NCI-H748 treated with DMSO at 0.1 percent for 48 hours (cell line): ENCODE measurements at regions not wholly inside any gene's neighbourhood (a gene's known extent, or its start where the extent isn't known, plus 50 kb on each side); places are given as distances from the start of the nearest gene placed in this dataset.
"Not testable (repeated sequence)": the region's sequence is repeated elsewhere in the genome, so short reads cannot be mapped to it uniquely, and the experiment has no call there.

Source experiments
- DNase-seq: peaks from one replicate; lab custom pipeline; 2025; lab: John Stamatoyannopoulos, UW

DNA sequence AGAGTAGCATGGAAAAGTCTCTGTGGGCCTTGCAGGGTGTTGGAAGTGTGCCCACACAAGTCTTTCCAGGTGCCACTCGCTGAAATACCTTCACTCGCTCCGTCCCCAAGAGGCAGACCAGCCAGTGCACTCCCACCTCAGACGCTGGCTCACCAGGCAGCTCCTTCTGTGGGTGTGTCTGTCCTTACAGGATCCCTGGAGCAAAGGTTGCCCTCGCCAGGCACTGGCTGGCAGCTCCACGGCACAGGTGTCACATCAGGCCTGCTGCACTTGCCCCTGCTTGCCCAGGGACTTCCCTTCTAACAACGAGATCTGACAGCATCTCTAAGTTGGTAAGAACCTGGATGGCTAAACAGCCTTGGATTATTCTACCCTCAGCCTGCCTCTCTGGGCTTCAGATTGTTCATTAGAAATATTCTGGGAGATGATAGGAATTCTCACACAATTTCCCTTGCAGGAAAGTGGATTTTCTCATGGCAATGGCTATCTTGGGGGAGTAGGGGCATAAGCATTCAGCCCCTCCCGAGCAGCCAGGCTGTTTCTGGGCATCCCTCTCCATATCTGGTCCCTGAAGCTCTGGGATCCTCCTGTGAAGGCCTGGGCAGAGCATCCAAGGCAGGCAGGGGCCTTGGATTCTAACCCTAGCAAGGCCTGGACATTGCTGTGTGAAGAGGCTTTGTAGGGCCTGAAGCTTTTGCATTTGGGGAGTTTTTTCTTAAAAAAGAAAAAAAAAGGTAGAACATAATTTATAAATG, 262.1 kb downstream of the MYCN start:
- no peak for DNase-seq

- DNase-seq: no peak
Measured at GRCh38 chr2:16201848-16202247, 261.5 kb downstream of the MYCN start.

DNA sequence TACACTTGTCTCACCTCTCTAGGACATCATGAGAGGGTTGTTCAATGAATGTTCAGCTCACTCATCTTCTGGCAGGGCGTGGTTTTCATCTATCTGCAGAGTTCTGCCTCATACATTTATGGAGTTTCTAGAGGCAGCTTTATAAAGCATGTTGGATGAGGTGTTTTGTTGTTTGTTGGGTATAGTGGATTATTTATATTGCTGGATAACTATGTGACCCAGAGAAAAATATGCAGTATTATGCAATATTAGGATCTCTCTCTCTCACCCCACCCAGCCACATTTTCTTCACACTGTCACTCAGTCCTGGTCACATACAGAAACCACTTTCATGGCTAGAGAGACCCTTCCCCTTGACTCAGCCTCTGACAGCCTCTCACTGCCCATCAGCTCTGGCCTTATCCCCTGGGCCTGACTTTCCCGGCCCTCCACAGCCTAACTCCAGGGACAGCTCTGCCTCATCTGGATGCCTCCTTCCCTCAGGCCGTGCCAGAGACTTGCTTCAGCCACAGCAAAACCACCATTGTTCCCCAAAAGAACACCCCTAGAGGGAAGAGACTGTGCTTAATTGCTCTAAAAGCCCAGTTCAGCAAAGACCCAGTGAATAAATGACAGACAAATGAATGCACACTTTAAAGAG, 260.3 kb downstream of the MYCN start:
- no peak for DNase-seq

DNA sequence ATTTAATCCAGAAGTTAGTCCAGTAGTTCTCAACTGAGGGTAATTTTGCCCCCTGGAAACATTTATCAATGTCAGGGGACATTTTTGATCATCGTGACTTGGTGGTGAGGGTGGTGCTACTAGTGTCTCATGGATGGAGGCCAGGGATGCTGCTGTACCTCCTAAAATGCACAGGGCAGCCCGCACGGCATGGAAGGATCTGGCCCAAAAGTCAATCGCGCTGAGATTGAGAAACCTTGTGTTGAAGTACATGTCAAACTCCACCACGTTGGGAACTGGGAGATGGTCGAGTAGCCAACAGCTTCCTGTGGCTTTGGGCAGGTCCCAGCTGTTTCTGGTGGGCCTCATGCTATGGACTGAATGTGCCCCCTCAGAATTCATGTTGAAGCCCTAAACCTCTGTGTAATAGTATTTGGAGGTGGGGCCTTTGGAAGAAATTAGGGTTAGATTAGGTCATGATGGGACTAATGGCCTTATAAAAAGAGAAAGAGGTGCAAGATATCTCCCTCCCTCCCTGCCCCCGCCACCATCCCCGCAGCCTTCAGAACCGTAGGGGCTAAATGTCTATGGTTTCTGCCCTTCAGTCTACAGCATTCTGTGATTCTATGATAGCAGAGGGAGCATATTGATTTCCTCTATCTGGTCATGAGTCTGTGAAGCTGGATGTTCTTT, 259.7 kb downstream of the MYCN start:
- DNase-seq: no peak

GRCh38 chr2:16199241-16199640, 258.9 kb downstream of the MYCN start:
- not testable (repeated sequence) for DNase-seq

- DNase-seq: no peak
Measured at GRCh38 chr2:16198166-16198912, 258.0 kb downstream of the MYCN start.

GRCh38 chr2:16197504-16198147, 257.3 kb downstream of the MYCN start:
- DNase-seq: no peak

GRCh38 chr2:16196687-16197503, 256.5 kb downstream of the MYCN start:
- no peak for DNase-seq

- DNase-seq: no peak
Measured at GRCh38 chr2:16195681-16196070, 255.3 kb downstream of the MYCN start.

DNA sequence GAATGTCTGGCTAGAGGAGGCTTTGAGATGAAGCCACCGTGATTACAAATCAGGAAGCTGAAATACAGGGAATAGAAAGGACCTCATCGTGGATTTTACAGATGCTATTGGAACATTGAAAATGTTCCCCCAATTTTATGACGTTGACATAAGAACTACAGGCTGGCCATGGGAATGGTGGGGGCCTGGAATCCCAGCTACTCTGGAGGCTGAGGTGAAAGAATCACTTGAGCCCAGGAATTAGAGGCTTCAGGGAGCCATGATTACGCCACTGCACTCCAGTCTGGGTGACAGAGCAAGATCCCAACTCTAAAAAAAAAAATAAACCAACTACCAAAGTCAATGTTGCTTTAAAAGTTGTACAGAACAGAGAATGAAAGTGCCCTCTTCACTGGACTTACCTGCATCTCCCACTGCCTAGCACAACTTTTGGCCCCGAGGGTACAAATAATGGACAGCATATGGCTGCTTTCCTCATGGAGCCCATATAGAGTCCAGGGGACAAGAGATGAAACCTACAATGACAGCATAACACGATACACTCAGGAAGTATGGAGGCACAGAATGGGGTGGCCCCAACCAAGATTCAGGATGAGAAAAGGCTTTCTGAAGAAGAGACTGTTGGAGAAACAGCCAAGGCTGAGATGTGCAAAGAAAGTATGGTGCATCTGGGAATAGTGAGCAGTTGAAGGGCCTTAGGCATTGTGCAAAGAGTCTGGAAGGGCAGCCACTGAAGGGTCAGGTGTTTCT, 254.8 kb downstream of the MYCN start:
- no peak for DNase-seq

DNA sequence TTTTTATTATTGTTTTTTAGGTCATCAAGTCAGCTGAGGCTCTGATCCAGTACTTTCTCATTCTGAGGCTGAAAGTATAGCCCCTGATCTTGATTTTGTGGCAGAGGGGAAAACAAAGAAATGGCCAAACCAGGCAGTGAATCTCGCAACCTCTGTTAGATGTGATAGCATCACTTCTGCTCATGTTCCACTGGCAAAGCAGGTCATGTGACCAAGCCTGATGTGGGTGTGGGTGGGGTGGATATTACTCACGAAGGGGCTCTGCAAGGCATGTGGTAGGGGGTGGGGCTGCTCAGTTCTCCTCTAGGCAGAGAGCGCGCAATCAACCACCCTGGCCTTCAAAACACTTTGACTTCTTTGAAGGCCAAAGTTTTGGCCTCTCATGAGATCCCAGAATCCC, 254.2 kb downstream of the MYCN start:
- no peak for DNase-seq

- DNase-seq: no peak
Measured at GRCh38 chr2:16194096-16194390, 253.7 kb downstream of the MYCN start.

DNA sequence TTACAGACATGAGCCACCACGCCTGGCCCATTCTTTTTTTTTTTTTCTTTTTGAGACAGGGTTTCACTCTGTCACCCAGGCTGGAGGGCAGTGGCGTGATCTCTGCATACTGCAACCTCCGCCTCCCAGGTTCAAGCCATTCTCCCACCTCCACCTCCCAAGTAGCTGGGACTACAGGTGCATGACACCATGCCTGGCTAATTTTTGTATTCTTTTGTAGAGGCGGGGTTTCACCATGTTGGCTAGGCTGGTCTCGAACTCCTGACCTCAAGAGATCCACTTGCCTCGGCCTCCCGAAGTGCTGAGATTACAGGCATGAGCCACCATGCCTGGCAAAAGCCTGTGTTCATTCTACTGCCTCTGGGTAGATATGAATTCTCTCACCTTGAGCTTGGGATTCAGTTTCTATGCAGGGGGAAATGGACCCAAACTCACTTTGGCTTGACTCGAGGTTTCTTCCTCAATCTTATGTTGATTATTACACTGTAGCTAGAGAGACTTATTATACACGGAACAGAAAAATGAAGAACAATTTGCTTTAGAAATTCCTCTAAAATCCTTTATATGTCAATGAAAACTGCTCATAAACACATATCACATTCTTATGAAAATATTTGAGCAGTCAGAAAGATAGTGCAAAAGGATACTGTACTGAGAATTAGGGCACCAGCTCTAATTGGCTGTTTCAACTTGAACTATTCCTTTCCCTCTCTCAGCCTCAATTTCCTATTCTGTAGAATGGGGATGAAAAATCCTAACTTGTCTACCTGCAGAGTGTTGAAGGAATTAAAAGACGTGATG, 252.3 kb downstream of the MYCN start:
- DNase-seq: no peak

- DNase-seq: no peak
Measured at GRCh38 chr2:16191431-16192200, 251.3 kb downstream of the MYCN start.

- DNase-seq: no peak
Measured at GRCh38 chr2:16190446-16191270, 250.3 kb downstream of the MYCN start.

- DNase-seq: no peak
Measured at GRCh38 chr2:16189836-16190160, 249.4 kb downstream of the MYCN start.

DNA sequence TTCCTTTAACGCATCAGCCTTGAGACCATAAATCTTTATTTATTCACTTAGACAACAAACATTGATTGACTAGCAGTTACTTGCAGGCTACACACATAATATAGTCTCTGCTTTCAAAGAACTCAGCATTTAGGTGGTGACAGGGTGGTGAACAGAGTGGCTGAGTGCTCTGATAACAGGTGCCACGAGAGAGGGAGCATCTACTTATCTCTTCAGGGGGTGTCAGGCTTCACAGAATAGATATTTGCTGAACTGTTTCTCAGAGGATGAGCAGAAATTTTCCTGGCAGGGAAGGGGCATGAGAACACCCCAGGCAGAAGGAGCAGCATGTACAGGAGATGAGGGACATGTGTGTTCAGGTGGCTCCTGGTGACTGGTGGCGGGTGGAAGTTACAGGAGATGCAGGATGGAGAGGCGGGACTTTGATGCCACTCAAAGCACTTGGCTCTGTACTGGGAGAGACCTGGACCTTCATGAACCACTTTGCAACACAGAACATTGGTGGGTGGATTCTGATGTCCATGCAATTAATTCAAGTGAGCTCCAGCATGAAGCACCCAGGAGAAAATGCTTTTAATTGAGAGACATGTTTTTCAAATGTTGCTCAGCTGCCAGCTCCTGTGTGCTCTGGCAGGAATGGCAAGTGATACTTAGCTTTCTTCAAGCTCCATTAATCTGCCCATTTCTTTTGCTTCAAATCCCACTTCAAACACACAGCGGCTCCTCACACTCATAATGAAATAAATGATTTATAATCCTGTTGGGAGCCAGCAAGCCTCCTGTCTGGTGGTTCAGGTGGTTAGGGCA, 248.9 kb downstream of the MYCN start:
- no peak for DNase-seq
